ENCODE measurements at regions not wholly inside any gene's neighbourhood (a gene's known extent, or its start where the extent isn't known, plus 50 kb on each side); places are given as distances from the start of the nearest gene placed in this dataset.
A peak's percentile ranks its signal among the peaks of the same experiment; 100 is the strongest.

DNA sequence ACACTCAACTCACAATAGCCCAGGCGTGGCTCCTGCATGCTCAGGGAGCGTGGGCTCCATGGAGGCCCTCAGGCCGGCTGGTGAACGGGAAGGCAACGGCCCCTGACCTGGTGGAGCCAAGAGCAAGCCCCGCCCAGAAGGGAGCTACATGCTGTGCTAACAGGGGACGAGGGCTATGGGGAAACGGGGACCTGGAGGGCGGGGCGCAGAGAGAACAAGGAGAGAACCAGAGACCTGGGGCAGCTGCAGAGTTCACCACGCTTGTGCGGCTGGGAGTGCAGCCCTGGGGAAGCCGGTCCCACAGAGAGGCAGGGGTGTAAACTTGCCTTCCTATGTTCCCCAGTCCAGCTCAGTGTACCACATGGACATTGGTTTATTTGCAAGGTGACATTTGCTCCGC is 69.2 kb upstream of the PPP2R2D start:
- H3K27ac ChIP-seq (ENCODE audit: poor library complexity, severe bottlenecking): no peak overlapping the region
- H3K4me3 ChIP-seq (ENCODE audit: severe bottlenecking): no peak overlapping the region
- peaks cover 6% of the 10 kb centered on the region for H3K27me3 ChIP-seq (ENCODE audit: insufficient read depth, poor library complexity, severe bottlenecking)
- no peak for ATAC-seq (ENCODE audit: low read depth)
- H3K9me3 ChIP-seq (ENCODE audit: severe bottlenecking): no peaks in the 10 kb centered on the region
- no peaks in the 10 kb centered on the region for H3K4me1 ChIP-seq (ENCODE audit: insufficient read depth, poor library complexity, severe bottlenecking)
- TF ChIP-seq, protein P1, sequence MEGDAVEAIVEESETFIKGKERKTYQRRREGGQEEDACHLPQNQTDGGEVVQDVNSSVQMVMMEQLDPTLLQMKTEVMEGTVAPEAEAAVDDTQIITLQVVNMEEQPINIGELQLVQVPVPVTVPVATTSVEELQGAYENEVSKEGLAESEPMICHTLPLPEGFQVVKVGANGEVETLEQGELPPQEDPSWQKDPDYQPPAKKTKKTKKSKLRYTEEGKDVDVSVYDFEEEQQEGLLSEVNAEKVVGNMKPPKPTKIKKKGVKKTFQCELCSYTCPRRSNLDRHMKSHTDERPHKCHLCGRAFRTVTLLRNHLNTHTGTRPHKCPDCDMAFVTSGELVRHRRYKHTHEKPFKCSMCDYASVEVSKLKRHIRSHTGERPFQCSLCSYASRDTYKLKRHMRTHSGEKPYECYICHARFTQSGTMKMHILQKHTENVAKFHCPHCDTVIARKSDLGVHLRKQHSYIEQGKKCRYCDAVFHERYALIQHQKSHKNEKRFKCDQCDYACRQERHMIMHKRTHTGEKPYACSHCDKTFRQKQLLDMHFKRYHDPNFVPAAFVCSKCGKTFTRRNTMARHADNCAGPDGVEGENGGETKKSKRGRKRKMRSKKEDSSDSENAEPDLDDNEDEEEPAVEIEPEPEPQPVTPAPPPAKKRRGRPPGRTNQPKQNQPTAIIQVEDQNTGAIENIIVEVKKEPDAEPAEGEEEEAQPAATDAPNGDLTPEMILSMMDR (IDR thresholded peaks at IDR 0.05; ENCODE audit: poor library complexity, severe bottlenecking): no peak
- DNase-seq (ENCODE audit: low spot score): peak; percentile 53
- H3K36me3 ChIP-seq (ENCODE audit: low read depth): no peaks in the 10 kb centered on the region

DNA sequence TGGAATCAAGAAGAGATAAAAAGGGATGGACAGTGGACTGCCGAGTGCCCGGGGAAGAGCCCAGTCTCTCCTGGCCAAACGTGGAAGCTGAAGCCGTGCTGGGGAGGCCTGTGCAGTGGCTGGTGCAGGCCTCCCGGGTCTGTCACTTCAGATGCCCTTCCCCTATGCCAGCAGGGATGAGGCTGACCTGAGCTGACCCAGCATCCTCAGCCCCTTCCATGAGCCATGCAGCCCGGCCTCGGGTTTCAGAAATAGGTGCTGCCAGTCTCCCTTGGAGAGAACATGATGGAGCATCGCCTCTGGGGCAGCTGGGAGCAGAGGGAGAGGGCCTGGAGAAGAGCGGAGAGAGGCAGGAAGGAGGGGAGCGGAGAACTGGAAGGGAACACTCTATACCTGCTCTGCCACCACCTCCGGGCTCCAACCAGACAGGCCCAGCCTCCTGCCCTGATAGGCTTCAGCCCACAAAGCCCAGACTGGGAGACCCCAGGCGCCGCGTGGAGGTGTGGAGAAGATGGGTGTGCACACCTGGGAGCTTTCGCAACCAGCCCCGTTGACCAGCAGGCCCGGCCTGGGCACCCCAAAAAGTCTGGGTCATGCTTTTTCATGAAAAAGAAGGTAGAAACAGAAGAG is 68.6 kb upstream of the PPP2R2D start:
- H3K27ac ChIP-seq (ENCODE audit: poor library complexity, severe bottlenecking): no peak overlapping the region
- H3K27me3 ChIP-seq (ENCODE audit: insufficient read depth, poor library complexity, severe bottlenecking): peaks cover 6% of the 10 kb centered on the region
- DNase-seq (ENCODE audit: low spot score) (peak; percentile 41), ATAC-seq (ENCODE audit: low read depth) (no peak)
- TF ChIP-seq, protein P1 (IDR thresholded peaks at IDR 0.05; ENCODE audit: poor library complexity, severe bottlenecking): no peak
- no peaks in the 10 kb centered on the region for H3K9me3 ChIP-seq (ENCODE audit: severe bottlenecking)
- H3K36me3 ChIP-seq (ENCODE audit: low read depth): no peaks in the 10 kb centered on the region
- no peaks in the 10 kb centered on the region for H3K4me1 ChIP-seq (ENCODE audit: insufficient read depth, poor library complexity, severe bottlenecking)
- no peak overlapping the region for H3K4me3 ChIP-seq (ENCODE audit: severe bottlenecking)

DNA sequence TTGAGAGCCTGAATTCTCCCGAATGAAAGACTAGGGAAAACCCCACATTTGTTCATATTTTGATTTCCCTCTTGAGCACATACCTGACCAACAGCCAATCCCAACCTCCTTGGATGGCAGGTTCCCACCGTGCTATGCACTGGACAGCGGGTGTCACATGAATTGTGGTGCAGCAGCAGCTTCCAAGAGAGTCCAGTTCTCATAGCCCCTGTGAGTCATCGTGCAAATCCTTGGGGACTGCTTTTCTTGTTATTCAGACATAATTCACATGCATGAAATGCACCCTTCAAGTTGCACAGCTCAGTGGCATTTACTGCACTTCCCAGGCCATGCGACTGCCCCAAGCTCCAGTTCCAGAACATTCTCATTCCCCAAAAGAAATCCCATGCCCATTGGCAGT is 67.8 kb upstream of the PPP2R2D start:
- Histone ChIP-seq H3K27me3 (ENCODE audit: insufficient read depth, poor library complexity, severe bottlenecking) (peaks cover 3% of the 10 kb centered on the region), H3K36me3 (ENCODE audit: low read depth) (no peaks in the 10 kb centered on the region), H3K27ac (ENCODE audit: poor library complexity, severe bottlenecking) (no peak overlapping the region), H3K9me3 (ENCODE audit: severe bottlenecking) (no peaks in the 10 kb centered on the region), H3K4me3 (ENCODE audit: severe bottlenecking) (no peak overlapping the region), H3K4me1 (ENCODE audit: insufficient read depth, poor library complexity, severe bottlenecking) (no peaks in the 10 kb centered on the region)
- TF ChIP-seq, protein P1 (IDR thresholded peaks at IDR 0.05; ENCODE audit: poor library complexity, severe bottlenecking): no peak
- ATAC-seq (ENCODE audit: low read depth) (no peak), DNase-seq (ENCODE audit: low spot score) (no peak)

DNA sequence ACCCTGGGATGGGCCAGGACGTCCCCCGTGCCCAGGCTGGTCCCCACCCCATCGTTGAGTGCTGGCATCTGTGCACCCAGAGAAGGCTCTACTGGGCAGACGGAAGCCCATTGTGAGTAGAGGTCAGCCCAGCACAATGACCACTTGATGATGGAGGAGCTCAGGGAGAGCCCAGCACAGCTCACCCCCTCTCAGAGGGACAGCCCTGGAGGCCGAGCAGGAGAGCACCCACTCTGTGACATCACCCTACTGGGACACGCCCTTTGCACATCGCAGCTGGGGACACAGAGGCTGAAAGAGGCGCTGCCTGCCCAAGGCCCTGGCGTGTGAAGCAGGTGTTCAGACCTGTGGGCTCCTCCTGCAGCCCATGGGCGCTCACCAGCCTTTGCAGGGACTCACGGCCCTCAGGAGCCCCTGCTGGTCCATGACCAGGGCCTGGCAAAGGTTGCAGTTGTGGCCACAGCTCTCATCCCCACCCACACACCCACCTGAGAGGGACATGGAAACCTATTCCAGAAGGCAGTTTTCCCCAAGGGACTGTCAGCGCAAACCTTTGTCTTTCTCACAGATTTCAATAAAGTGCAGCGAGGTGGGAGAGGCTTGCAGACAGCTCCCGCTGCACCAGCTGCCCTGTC is 67.2 kb upstream of the PPP2R2D start:
- TF ChIP-seq, protein P1 (IDR thresholded peaks at IDR 0.05; ENCODE audit: poor library complexity, severe bottlenecking): no peak
- Histone ChIP-seq H3K9me3 (ENCODE audit: severe bottlenecking) (no peaks in the 10 kb centered on the region), H3K27ac (ENCODE audit: poor library complexity, severe bottlenecking) (no peak overlapping the region), H3K27me3 (ENCODE audit: insufficient read depth, poor library complexity, severe bottlenecking) (peaks cover 3% of the 10 kb centered on the region), H3K36me3 (ENCODE audit: low read depth) (no peaks in the 10 kb centered on the region), H3K4me1 (ENCODE audit: insufficient read depth, poor library complexity, severe bottlenecking) (no peaks in the 10 kb centered on the region), H3K4me3 (ENCODE audit: severe bottlenecking) (no peak overlapping the region)
- peak; percentile 23 for DNase-seq (ENCODE audit: low spot score)
- no peak for ATAC-seq (ENCODE audit: low read depth)
